ENCODE measurements at regions not wholly inside any gene's neighbourhood (a gene's known extent, or its start where the extent isn't known, plus 50 kb on each side); places are given as distances from the start of the nearest gene placed in this dataset.

DNA sequence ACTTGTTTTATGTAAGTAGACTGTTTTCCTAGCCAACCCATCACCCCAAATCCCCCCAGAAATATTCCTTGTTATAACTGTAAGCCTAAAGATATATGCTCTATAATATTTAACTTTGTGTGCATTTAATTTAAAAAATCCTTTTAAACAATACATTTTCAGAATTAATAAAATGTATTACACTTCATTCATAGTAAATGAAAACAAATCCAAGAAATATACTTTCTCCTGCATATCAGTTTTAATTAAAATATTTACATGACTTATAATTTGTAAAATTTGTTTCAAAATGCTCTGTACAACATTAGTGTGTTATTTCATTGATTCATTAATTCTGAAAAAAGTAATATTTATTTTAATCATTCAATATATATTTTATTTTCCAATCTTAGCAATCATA is 669.1 kb upstream of the PCDH20 start:
- no peak for DNase-seq

DNA sequence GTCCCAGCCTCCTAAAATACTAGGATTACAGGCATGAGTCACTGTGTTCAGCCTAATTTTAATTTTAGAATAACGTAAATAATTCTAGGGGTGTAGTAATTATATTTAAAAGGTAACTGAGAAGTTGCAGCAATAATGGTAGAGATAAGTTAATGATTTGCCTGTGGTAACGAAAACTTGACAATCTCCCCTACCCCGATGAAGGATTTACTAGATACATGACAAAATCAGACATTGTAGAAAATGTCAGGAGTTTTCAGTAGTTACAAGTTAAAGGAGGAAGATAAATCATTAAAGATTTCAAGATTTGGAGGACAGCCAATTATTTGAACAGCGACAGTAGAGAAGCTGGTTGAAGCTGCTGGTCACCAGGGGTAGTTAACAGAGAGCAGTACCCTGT is 652.2 kb upstream of the PCDH20 start:
- no peak for DNase-seq

DNA sequence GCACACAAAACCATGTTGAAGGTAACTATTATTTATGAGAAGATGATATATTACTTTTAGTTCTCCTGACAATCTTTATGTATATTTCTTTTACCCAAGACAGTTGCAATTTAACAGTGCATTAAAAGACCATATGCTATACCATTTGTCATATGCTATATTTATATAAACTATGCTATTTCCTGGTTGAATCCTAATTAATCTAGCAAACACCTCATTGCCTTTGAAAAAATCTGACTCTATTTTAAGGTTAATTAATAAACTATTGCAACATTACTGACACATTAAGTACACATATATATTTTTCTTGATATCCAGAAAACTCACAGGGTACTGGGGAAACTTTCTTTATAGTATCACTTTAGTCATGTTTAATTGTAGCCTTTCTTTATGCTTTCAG is 649.4 kb upstream of the PCDH20 start:
- DNase-seq = no peak

DNA sequence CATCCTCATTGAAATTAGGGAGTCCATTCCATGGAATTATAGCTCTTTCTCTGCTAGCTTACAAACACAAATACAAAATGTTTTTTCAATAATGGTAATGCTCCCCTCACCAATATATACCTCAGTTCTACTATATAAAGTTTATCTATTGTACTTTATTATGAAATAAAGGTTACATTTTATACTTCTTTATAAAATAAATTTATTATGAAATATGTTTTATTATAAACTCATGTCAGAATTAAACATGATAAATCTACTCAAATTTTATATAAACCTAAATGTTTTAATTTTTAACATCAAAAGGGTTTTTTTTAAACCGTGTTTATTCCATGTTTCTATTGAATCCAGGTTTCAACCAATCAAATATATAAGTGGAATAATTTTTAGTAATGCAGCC is 646.1 kb upstream of the PCDH20 start:
- DNase-seq = no peak

DNA sequence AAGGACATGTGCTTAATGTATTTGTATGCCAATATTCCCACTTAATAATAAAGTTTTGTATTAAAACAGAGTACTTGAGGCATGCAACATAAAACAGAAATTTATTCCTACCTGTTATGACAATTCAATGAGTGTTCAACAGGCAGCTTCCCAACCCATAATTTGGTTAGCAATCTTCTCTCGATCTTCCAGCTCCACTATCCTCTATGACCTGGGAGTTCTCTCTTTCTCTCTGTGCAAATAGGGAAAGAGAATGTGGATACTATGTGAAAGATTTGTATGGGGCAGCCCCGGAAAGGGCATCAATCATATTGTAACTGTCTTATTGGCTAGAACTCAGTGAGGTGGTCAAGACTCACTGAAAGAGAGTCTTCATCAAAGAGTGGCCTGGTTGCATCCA is 644.9 kb upstream of the PCDH20 start:
- no peak for DNase-seq

DNA sequence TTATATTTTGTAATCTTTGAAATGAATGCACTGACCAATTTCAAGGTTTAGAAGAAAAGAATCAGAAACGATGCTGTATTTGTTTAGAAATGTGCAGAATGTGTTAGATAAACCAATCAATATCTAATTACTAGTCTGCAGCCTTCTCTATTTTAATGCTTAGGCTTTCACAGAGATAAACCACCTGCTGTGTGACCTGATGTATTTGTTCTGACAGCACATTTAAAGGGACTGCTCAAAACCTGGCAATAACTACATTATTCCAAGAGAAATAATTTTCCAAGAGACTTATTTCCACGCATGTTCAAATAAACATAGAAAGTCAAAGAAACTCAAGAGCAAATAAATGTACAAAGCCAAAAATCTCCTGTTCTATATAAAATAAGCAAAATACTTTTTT is 641.6 kb upstream of the PCDH20 start:
- no peak for DNase-seq

DNA sequence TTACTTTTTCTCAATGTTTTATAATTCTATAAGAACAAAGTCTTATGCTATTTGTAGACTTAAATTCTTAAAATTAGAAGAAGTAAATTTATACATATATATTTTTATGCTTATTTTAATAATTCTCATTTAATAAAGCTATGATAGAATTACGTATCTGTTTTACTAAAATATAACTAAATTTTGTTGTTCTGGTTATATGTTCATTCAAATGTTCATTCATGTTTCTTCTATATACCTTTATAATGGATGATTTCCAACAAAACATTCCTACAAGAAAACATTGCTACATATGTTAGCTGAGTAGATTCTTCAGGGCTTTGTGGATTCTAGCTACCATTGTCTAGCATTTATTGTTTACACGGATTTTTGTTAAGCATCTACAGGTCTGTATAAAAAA is 634.3 kb upstream of the PCDH20 start:
- DNase-seq = no peak

DNA sequence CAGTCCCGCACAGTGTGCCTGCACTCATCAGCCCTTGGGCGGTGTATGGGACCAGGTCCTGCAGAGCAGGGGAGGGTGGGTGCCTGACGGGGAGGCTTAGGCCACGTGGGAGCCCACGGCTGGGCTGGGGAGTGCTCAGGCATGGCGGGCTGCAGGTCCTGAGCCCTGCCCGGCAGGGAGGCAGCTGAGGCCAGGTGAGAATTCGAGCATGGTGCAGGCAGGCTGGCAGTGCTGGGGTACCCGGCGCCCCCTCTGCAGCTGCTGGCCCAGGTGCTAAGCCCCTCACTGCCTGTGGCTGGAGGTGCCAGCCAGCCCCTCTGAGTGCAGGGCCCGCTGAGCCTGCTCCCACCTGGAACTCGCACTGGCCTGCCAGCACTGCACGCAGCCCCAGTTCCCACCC is 630.9 kb upstream of the PCDH20 start:
- DNase-seq = no peak

DNA sequence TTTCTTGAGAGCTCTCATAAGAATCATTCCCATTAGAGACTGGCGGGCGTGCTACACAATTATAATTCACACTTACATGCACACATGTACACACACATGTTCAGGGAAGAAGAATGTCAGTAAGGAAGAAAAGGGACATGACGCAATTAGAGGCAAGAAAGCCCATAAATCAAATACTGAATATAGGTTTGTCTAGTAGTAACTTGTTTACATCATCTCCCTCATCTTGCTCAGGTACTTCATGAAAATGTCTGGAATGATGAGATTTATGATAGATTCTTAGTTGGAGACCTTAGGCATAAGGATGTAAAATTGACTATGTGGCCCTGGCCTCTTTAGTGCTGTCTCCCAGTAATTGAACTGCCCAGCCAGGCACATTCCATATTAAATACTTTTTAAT is 628.0 kb upstream of the PCDH20 start:
- no peak for DNase-seq

DNA sequence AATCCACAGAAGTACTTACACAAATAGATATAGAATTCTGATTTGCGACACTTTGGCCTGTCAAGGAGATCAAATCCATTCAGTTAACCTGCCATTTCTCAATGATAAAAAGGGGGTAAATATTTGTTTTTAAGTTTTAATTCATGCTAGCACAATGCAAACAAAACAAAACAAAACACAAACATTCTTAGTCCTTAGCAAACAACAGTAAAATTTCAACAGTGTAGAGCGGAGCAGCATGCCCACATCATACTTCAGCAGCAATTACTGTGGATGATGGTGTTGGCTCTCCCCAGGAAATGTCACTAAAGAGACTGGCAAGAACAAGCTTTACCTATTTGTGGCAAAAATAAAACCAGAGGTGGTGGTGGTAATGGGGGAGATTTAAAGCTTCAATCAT is 625.2 kb upstream of the PCDH20 start:
- no peak for DNase-seq

DNA sequence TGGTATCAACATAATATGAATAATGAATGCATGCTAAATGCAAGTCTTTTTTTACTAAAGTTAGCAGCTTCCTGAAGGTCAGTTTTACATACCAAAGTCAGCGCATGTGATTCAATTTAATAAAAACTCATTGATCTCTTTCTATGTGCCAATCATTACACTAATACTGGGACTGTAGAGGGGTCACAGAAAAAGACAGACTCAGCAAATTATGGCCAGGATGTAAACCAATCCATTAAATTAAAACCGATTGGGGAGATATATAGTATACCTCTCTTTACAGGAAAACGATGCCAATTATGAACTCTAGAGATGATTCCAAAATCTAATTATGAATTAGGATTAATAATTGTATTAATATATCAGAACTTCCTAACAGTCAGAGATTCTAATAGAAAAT is 624.4 kb upstream of the PCDH20 start:
- DNase-seq = no peak

DNA sequence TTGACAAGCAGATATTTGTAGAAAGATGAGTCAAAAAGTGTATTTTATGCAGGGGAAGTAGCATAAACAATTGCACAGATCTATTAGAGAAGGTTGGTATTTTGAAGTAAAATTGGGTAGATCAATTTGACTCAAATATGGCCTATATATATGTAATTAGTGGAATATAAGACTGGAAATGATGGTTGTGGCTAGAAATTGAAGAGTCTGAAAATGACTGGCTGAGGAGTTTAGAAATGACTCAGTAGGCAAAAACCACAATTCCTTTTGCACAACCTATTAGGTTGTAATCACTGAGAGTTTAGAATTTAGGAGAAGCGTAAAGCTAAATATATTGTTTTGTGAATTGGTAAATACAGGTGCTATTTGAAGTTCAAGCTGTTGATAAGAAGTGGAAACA is 622.6 kb upstream of the PCDH20 start:
- no peak for DNase-seq

DNA sequence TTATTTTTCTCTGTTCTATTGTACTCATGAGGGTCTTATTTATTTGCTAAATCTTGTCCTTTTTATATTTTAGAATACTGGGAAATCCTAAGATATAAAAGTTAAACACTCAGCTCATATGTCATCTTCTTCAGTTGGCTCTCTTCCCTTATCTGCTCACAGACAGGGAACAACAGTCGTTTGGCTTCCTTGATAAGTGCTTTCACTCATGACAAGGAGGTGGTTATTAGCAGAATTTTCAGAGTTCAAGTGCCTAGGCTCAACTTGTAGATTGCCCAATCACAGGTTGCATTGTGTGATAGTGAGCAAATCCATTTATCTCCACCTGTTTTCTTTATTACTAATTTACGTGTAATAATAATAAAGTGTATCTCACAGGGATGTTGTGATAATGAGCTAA is 620.3 kb upstream of the PCDH20 start:
- DNase-seq = no peak

DNA sequence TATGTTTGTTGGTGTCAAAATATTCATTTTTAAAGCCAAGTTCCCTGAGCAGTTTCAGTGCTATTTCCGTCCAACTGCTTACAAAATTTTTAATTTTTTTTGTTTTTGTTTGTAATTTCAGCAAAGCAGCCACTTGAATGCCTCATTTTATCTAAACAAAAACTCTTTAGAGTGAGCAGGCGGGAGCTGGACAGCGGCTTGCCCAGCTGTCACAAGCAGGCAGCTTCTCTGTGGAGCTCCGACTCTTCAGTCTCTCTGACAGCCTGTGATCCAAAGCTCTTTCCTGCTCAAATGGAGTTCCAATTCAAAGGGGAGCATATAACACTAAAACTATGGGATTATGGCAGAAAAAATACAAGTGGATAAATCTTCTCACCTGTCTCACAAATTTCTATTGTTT is 618.3 kb upstream of the PCDH20 start:
- DNase-seq = no peak

DNA sequence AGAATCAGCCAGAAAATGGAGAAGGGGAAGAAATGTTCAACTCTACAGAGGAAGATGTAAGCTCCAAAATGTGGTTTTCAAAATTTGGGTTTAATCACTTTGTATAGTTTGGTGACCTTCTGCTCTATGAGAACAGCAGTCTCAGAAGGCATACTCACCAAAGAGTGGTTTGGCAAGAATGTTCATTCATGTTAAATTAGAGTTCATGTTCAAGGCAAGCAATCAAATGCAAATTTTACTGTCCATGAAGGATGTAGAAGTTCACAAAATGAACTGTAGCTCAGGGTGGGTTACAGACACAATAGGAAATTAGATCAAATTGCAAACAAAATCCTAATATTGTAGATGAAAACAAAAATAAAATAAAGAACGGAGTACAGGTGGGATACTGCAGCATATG is 606.7 kb upstream of the PCDH20 start:
- DNase-seq = no peak

DNA sequence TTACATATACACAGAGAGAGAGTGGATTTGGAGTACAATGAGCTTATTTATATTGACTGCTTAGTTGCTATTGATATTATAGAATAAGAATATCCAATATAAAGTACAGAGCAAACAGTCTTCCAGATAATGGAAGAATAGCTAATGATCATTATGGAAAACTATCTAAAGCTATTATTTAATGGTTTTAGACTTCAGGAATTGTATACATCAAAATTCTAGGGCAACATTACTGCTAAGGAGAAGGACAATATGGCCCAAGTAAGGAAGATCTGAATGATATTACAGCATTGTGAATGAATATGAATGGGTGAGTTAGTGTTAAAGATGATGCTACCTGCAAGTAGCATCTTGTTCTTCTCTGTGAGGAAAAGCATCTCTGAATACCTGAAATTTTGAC is 604.2 kb upstream of the PCDH20 start:
- no peak for DNase-seq

DNA sequence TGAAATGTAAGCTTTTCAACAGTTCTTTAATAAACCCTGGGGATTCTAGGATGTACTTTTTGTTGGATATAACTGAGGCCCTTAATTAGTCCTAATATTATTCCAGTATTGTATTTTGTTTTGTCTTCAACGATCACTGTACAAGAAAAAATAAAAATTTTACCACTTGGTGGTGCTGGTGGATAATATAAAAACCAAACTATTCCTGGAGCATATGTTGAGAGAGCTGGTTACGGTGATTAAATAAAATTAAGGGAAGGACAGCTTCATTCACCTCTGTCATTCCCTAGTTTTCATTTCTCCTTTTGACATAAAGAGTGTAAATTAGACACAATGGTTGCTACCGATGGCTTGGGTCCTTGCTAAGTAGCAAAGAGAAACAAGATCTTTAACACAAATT is 598.6 kb upstream of the PCDH20 start:
- DNase-seq = no peak

DNA sequence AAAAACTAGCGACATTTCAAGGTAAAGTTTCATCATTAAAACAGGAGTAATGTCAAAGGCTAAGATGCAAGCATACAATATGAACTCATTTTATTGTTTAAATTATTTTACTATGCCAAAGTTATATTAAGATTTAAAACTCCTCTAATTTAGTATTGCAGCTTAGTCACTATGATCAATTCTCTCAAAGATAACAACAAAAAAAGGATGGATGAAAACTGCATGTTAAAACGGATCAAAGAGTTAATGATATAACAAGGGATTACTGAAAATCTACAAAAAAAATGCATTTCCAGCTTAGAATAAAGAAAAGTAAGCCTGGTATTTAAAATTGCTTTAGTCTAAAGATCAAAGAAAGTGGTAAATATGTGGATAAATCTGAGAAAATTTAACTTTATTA is 587.8 kb upstream of the PCDH20 start:
- DNase-seq = no peak

DNA sequence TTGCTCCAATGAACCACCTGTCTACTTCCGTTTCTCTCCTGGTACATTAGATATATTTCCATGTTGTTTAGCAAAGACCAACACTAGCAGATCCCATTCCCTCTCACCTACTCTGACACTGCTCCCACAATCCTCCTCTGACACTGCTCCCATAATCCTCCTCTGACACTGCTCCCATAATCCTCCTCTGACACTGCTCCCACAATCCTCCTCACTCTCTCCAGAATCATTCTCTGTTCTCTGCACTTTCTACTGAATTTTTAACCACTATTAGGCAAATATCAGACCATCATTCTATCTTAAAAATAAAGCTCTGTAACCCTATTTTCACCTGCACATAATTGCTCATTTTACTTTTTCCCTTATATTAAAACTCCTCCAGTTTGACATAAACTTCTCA is 578.5 kb upstream of the PCDH20 start:
- no peak for DNase-seq

DNA sequence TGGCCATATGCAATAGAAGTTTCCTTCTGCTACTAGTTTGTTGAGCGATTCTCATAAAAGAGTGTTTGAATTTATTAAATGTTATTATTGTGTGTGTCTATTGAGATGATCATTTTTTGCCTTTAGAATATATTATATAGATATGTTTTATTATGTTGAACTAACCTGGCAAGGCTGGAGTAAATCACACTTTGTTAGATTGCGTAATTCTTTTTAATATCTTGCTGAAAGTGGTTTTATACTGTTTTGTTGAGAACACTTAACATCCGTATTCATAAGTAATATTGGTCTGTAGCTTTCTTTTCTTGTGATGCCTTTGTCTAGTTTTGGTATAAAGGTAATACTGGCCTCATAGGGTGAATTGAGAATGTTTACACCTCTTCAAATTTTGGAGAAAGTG is 574.3 kb upstream of the PCDH20 start:
- no peak for DNase-seq

DNA sequence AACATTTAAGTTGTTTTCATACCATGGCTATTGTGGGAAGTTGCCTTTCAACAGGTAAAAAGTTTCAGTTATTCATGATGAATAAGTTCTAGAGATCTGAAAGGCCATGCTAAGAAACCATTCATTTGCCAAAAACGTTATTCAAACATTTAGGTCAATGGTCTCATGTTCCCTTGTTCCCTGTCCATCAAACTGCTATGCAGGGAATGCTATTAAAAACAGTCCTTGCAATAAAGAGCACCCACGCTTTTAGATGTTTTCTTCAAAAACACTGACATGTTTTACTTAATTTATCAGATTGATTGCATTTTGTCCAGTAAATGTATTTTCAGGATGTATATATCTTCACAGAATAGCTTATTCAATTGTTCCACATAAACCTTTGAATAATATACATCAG is 573.2 kb upstream of the PCDH20 start:
- DNase-seq = no peak

DNA sequence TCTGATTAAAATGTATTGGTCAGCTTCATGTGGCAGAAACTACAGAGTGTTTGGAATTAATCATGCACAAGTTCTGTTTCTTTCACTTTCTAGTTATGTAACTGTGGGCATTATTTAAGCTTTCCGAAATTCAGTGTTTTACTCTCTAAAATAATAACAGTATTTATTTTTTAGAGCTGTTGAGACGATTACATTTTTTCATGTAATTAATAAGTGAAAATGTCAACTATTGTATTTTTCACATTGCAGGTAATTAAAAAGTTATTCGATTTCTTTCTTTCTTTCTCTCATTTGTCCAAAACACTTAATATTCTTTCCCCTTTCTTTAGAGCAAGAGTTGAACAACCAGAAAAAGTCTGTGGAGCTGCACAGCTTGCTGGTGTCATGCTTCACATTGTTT is 559.4 kb upstream of the PCDH20 start:
- DNase-seq = no peak

DNA sequence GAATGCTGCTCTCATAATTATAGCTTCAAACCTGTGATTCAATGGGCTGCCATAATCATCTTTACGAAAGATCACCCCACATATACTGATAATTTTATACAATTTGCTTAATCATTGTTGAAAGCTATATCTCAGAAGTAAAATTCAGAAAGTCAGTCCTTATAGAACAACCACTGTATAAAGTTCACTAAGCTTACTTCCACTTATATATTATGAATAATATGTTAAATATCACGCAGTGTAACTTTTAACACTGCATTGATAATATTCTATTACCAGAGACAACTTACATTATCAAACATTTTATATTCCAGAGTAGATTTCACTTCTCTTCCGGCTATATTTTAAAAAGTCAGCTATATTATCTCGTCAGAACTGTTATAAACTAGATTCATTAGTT is 550.1 kb upstream of the PCDH20 start:
- DNase-seq = no peak

DNA sequence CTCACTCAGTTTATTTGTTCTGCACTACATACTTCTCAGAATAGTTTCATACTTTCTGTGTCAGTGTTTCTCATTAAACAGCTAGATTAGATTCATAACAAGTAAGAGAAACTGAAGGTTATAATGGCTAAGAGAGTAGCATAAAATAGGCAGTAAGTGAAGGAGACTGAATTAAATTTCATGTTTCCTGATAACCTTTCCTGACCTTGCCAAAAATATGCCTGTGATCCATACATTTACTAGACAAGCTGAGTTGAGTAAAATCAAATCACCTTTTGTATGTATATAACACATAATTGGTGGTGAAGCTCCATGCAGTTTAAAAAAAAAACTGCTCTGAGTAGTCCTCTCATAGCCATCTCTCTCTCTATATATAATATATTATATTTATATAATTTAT is 545.3 kb upstream of the PCDH20 start:
- DNase-seq = no peak

DNA sequence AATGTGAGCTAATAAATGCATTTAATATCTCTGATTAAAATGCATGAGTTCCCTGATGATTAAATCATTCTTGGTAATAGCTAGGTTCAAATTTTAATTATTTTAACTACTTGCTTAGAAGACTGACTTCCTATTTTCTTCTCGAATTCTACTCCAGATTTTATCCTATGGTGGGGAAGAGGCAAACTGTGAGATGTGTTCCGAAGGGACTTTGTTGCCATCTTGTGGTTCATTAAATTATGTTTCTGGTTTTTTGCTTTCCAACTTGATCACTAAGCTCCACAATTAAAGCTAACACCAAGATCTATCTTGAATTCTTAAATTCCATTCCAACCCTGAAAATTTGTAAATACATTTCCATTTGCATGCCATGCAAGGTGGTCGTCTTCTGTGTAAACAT is 538.4 kb upstream of the PCDH20 start:
- no peak for DNase-seq

DNA sequence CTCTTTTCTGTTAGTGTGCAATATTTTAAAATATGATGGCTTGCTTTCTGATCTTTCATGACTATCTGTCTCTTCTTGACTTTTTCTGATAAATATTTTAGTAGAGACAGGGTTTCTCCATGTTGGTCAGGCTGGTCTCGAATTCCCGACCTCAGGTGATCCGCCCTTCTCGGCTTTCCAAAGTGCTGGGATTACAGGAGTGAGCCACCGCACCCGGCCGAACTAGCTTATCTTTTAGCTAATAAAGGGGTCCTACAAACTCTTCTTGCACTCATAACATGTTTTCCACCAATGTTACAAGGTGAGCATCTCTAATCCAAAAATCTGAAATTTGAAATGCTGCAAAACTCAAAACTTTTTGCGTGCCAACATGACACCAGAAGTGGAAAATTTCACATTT is 535.2 kb upstream of the PCDH20 start:
- no peak for DNase-seq
